H1 (cell line): ENCODE measurements at regions not wholly inside any gene's neighbourhood (a gene's known extent, or its start where the extent isn't known, plus 50 kb on each side); places are given as distances from the start of the nearest gene placed in this dataset.

Experiments
- BRCA1 ChIP-seq: IDR thresholded peaks from 2 replicates; pipeline ENCODE4 v1.6.1; 2012; ENCODE audit warnings: low read depth, low read length, improper control_type of control experiment
- CTCF ChIP-seq, 3 experiments: IDR thresholded peaks; 1 replicate in 2 of 3; 2 replicates in 1 of 3; pipeline versions ENCODE4 v1.5.1 to v1.6.1; 2011; ENCODE audit warnings: low read length in 3 of 3, mild to moderate bottlenecking in 3 of 3, inconsistent platforms in 2 of 3, low read depth in 1 of 3, moderate library complexity in 1 of 3; ENCODE audit not compliant: insufficient read depth in 1 of 3; ENCODE audit errors: control extremely low read depth in 1 of 3
- RFX5 ChIP-seq: IDR thresholded peaks from 2 replicates; pipeline ENCODE4 v1.6.1; 2011; ENCODE audit warnings: low read depth, low read length, improper control_type of control experiment, borderline replicate concordance
- YY1 ChIP-seq: IDR thresholded peaks from 2 replicates; pipeline ENCODE4 v1.6.1; 2011; ENCODE audit warnings: low read depth, mild to moderate bottlenecking, low read length

- TF ChIP-seq YY1 (no peak), CTCF (IDR thresholded peaks at IDR 0.05; ENCODE audit: control extremely low read depth in 1 of 3, insufficient read depth in 1 of 3, low read depth in 1 of 3, low read length in 3 of 3) (no peak), BRCA1 (no peak), RFX5 (no peak)
Measured at GRCh38 chr1:163523375-163524029, 201.7 kb downstream of the NUF2 start.
